NB4 (cell line): ENCODE measurements at regions not wholly inside any gene's neighbourhood (a gene's known extent, or its start where the extent isn't known, plus 50 kb on each side); places are given as distances from the start of the nearest gene placed in this dataset.

Experiments used
- MYC ChIP-seq: IDR thresholded peaks from 2 replicates; pipeline ENCODE4 v1.6.1; 2011; ENCODE audit warnings: low read depth, low read length
- POLR2A ChIP-seq: IDR thresholded peaks from 2 replicates; pipeline ENCODE4 v1.6.1; 2011; ENCODE audit warnings: mild to moderate bottlenecking; ENCODE audit not compliant: insufficient read length; ENCODE audit errors: extremely low read depth
- TF ChIP-seq, protein P1 (sequence below): IDR thresholded peaks from one replicate; pipeline ENCODE4 v1.5.1; 2012; ENCODE audit warnings: low read depth, low read length

DNA sequence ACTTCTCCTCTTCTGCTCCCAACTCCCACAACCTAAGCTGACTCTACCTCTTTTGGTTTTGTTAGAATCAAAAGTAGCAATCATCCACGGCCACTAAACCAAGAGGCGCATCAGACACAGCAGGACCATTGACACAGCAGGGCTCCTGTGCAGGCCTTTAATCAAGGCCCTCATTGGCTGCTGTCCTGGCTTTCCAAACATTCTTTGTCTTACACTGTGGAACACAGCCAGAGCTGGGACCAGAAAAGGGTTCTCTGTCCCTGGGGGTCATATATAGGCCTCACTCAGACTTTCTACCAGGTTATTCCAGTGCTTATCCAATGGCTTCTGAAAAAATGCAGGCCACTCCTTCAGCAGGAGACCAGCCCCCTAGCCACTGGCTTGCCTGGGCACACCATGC lies 212.7 kb upstream of the NTM start:
- TF ChIP-seq, protein P1, sequence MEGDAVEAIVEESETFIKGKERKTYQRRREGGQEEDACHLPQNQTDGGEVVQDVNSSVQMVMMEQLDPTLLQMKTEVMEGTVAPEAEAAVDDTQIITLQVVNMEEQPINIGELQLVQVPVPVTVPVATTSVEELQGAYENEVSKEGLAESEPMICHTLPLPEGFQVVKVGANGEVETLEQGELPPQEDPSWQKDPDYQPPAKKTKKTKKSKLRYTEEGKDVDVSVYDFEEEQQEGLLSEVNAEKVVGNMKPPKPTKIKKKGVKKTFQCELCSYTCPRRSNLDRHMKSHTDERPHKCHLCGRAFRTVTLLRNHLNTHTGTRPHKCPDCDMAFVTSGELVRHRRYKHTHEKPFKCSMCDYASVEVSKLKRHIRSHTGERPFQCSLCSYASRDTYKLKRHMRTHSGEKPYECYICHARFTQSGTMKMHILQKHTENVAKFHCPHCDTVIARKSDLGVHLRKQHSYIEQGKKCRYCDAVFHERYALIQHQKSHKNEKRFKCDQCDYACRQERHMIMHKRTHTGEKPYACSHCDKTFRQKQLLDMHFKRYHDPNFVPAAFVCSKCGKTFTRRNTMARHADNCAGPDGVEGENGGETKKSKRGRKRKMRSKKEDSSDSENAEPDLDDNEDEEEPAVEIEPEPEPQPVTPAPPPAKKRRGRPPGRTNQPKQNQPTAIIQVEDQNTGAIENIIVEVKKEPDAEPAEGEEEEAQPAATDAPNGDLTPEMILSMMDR = no peak
- no peak for TF ChIP-seq POLR2A
- TF ChIP-seq MYC = no peak
